ENCODE measurements at regions not wholly inside any gene's neighbourhood (a gene's known extent, or its start where the extent isn't known, plus 50 kb on each side); places are given as distances from the start of the nearest gene placed in this dataset.

GRCh38 chr16:9248162-9248561 is 156.7 kb downstream of the HAPSTR1 start:
- no peak for DNase-seq (ENCODE audit: low read depth in 3 of 3, low spot score in 1 of 3)

- no peak for DNase-seq (ENCODE audit: low read depth in 3 of 3, low spot score in 1 of 3)
Observed at GRCh38 chr16:9249534-9249933, 158.1 kb downstream of the HAPSTR1 start.

- no peak for DNase-seq (ENCODE audit: low read depth in 3 of 3, low spot score in 1 of 3)
Observed at GRCh38 chr16:9251026-9251425, 159.6 kb downstream of the HAPSTR1 start.

- no peak for DNase-seq (ENCODE audit: low read depth in 3 of 3, low spot score in 1 of 3)
Observed at GRCh38 chr16:9254863-9255262, 163.4 kb downstream of the HAPSTR1 start.

DNA sequence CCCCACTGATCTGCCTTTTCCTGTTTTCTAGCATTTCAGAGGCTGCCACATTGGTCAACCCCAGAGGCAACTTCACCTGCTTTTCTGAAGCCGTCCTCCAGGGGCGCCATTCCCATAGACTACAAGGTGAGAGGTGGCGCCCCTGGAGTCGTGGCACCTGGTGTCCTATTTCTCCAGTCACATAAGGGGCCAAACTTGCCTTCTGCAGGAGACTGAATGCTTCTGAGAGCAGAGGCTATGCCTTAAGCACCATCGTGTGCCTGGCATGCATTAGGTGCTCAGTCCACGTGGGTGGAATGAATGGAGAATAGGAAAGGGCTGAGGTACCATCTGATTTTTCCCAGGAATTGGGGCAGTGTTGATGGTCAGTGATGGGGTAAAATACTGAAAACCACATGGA is 164.8 kb downstream of the HAPSTR1 start:
- DNase-seq (ENCODE audit: low read depth in 3 of 3, low spot score in 1 of 3) = no peak

- DNase-seq (ENCODE audit: low read depth in 3 of 3, low spot score in 1 of 3) = no peak
Observed at GRCh38 chr16:9257843-9258242, 166.4 kb downstream of the HAPSTR1 start.

- DNase-seq (ENCODE audit: low read depth in 3 of 3, low spot score in 1 of 3) = no peak
Observed at GRCh38 chr16:9258423-9259051, 167.1 kb downstream of the HAPSTR1 start.

DNA sequence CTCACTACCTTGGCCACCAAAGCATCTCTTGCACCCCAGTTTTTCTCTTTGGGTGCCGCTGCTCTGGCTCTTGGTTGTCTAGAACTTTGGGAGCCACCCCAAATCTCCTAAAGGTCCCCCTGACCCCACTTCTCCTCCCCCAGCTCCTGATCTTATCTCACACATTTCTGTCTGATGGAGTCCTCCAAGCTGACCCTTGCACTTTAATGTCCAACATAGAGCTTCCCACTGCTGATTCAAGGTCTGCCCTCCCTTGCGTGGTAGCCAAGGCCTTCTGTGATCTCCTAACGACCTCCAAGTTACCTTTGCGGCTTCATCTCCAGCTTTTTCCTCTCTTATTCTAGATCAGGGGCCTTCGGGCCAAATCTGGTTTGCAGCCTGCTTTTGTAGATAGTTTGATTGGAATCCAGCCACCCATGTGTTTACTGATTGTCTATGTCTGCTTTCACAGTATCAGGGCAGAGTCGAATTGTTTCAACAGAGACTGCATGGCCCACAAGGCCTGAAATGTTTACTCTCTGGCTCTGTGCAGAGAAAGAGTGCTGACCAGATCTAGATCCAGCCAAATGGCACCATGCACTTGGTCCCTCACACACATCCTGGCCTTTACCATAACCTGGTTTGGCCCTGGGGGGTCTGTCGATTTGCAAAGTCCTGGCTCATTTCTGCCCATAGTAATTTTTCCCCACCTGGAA is 168.6 kb downstream of the HAPSTR1 start:
- no peak for DNase-seq (ENCODE audit: low read depth in 3 of 3, low spot score in 1 of 3)

DNA sequence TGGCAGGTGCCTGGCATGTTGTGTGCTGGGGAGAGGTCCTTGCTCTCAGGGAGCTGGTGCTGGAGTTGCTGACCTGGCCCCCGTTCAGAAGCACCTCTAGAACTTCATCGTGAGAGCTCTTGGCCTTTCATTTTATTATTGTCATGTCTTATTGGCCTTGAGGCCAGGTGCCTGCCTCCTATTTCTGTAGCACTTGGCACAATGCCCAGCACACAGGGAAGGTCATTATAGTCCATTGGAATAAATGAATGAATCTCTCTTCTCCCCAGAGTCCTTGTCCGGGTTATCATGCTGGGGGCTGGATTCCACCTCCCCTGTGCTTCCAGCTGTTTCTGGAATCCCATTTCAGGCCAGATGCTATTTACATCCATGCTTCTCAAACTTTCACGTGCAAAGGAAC is 169.2 kb downstream of the HAPSTR1 start:
- no peak for DNase-seq (ENCODE audit: low read depth in 3 of 3, low spot score in 1 of 3)

DNA sequence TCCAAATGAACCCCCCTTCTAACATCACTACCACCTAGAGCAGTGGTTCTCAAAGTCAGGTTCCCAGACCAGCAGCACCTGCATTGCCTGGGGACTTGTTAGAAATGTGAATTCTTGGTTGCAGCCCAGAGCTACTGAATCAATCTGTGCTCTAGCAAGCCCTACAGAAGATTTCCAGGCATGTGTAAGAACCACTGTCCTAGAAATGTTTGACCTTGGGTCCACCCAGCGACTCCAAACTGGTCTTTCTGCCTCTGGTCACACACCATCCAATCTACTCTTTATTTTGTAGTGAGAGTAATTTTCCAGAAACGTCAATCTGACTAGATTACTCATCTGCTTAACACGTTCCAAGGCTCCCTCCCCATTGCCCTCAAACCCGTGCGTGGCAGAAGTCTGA is 169.9 kb downstream of the HAPSTR1 start:
- DNase-seq (ENCODE audit: low read depth in 3 of 3, low spot score in 1 of 3) = no peak

GRCh38 chr16:9262941-9263715 is 171.7 kb downstream of the HAPSTR1 start:
- DNase-seq (ENCODE audit: low read depth in 3 of 3, low spot score in 1 of 3) = no peak

DNA sequence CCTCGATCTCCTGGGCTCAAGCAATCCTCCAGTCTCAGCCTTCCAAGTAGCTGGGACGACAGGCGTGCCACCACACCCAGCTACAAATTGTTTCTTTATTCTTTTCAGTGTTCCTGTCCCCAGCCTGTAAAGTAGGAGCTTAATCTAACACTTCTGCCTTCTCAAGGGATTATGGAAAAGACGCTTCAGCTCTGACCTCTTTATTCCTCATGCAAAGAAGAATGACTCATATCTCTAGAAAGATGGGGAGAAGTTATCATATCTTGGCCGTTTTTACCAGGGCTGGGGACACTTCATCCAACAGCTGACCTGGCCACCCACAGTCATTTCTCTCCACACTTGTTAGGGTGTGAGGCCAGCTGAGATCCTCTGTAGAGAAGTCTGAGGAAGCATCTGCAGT is 172.6 kb downstream of the HAPSTR1 start:
- DNase-seq (ENCODE audit: low read depth in 3 of 3, low spot score in 1 of 3) = no peak

GRCh38 chr16:9268446-9268845 is 177.0 kb downstream of the HAPSTR1 start:
- DNase-seq (ENCODE audit: low read depth in 3 of 3, low spot score in 1 of 3) = no peak

- no peak for DNase-seq (ENCODE audit: low read depth in 3 of 3, low spot score in 1 of 3)
Observed at GRCh38 chr16:9270424-9270823, 179.0 kb downstream of the HAPSTR1 start.

- no peak for DNase-seq (ENCODE audit: low read depth in 3 of 3, low spot score in 1 of 3)
Observed at GRCh38 chr16:9270941-9271340, 179.5 kb downstream of the HAPSTR1 start.

- no peak for DNase-seq (ENCODE audit: low read depth in 3 of 3, low spot score in 1 of 3)
Observed at GRCh38 chr16:9271841-9272240, 180.4 kb downstream of the HAPSTR1 start.

- DNase-seq (ENCODE audit: low read depth in 3 of 3, low spot score in 1 of 3) = no peak
Observed at GRCh38 chr16:9275377-9275776, 183.9 kb downstream of the HAPSTR1 start.

DNA sequence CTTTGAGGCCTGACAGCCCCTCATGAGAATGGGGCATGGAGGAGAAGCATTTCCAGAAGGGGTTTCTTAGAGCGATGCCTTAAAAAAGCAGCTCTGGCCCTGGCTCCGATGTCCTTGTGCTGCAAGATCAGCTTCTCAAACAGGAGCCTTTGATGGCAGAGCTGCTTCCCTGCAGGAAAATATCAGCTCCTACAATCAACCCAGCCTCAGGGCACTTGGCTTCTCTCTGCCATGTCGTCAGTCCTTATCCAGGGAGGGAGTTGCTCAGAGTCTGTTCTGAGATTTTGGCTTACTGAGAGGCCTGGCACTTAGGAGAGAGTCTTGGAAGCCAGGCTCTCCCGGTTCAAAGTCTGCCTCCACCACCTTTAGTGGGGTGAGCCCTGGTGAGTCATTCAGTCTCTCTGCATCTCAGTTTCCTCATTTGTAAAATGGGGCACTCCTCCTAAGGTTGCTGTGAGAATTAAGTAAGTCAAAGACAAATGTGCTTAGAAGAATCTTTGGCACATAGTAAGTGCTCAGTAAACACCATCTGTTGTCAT is 184.4 kb downstream of the HAPSTR1 start:
- DNase-seq (ENCODE audit: low read depth in 3 of 3, low spot score in 1 of 3) = no peak

GRCh38 chr16:9279291-9280068 is 188.0 kb downstream of the HAPSTR1 start:
- DNase-seq (ENCODE audit: low read depth in 3 of 3, low spot score in 1 of 3) = no peak

- no peak for DNase-seq (ENCODE audit: low read depth in 3 of 3, low spot score in 1 of 3)
Observed at GRCh38 chr16:9280069-9280466, 188.6 kb downstream of the HAPSTR1 start.

DNA sequence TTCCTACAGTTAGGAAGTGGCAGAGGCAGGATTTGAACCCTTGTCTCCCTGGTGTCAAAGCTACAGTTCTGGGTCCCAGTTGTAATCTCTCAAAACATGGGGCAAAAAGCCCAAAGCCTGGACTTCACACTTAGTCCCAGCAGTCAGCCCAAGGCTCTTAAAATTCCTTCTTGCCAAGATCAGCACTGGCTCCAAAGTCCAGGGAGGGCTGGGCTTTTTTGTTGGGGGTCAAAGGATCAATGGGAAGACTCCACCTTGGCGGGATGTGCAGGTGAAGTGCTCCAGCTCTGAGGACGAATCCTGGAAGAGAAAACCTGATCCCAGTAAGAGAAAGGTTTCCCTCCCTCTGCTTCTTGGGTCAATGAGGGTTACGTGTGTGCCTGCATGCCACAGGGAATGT is 195.5 kb downstream of the HAPSTR1 start:
- no peak for DNase-seq (ENCODE audit: low read depth in 3 of 3, low spot score in 1 of 3)

Measured in stimulated activated CD4-positive, alpha-beta T cell treated with anti-CD3 and anti-CD28 coated beads, TNF-alpha, amount 100 ng/mL, for 1 hour (primary cell).